NCI-H187 treated with DMSO at 0.1 percent for 48 hours (cell line): ENCODE measurements at regions not wholly inside any gene's neighbourhood (a gene's known extent, or its start where the extent isn't known, plus 50 kb on each side); places are given as distances from the start of the nearest gene placed in this dataset.

Experiments used
- DNase-seq: peaks from one replicate; lab custom pipeline; 2025; lab: John Stamatoyannopoulos, UW

- no peak for DNase-seq
Observed at GRCh38 chr5:2334719-2335118, 416.8 kb downstream of the IRX2 start.

DNA sequence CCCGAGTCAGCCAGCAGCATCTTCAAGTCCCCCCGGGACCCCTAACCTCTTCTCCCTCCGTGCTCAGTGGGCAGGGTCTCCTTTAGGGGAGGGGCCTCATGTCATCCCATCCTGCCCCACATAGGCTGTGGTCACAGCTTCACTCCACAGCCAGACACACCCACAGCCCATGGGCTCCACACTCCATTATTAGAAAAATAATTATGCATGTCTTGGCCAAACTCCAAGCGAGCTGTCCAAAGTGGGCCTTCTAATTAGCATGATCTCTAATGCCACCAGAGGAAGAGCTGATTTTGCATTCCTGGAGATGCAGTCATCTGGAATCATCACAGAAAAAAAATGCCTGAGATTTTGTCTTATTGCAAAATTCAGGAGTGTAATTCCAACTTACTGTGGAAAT is 418.2 kb downstream of the IRX2 start:
- no peak for DNase-seq

- DNase-seq: no peak
Observed at GRCh38 chr5:2332521-2332920, 419.0 kb downstream of the IRX2 start.

DNA sequence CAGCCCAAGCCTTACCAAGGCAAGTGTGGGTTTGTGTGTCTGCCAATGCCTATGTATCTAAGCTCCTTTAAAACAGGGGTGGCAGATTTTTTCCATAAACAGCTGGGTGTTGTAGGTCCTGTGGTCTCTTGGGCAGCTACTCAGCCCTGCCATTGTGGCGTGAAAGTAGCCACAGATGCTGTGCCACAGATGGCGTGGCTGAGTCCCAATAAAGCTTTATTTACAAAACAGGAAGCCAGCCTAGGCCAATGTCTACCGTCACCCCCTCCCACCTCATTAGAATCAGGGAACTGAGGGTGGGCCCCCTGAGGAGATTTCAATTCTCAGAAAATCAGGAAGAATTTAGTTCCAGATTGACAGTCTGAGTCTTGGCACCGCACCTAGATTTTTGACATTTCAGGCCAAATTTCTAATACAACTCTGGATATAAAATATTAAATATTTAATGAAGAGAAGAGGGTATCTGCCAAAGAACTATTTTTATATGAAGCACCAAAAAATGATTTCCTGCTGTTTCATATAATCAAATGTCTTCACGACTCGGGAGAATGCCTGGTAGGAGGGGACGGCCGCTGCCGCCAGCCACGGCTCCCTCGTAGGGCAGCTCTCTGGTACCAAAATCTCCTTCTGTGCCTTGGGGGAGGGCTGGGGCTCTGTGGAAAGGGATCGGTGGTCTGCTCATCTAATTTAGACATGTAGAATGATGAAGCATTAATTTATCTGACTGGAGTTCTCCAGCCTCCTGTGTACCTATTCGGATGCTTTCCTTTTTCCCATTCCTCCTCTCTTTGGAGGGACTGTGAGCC is 420.9 kb downstream of the IRX2 start:
- DNase-seq: no peak

- no peak for DNase-seq
Observed at GRCh38 chr5:2329741-2330140, 421.7 kb downstream of the IRX2 start.

GRCh38 chr5:2326601-2327000 is 424.9 kb downstream of the IRX2 start:
- DNase-seq: no peak

- no peak for DNase-seq
Observed at GRCh38 chr5:2324788-2325187, 426.7 kb downstream of the IRX2 start.

DNA sequence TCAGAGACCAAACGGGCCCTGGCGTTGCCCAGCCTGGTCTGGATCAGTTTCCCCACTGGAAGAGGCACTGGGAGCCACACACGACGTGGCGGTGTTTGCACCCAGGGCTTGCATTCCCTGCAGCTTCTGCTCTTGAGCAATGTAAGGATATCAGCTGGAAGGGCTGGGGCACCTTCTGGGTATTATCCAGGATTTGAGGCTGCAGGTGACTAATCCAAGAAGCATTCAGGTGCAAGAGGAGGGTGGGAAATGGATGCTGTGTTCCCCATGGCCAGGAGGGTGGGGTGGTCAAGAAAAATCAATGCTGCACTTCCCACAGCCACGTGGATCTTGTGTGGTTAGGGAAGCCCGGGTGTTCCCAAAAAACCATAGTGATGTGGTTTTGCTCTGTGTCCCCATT is 430.9 kb downstream of the IRX2 start:
- DNase-seq: no peak

GRCh38 chr5:2317540-2317939 is 433.9 kb downstream of the IRX2 start:
- DNase-seq: no peak

DNA sequence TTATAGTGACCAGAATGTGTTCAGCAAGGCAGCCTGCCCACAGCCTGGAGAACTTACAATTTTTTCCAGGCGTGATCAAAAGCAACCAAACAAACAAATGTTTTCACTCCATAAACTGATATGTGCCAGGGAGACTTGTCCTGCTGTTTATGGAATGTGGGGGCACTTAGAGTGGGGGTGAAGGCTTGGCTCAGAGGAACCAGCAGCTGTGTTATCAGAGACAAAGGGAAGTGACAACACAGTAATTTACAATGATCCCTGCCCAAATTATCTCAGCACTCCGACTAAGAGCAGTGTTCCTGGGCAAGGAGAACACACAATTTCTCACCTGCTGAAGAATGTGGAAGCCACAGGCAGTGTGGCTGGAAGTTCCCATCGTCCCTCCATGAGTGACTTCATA is 429.1 kb upstream of the IRX4 start:
- DNase-seq: no peak

- DNase-seq: no peak
Observed at GRCh38 chr5:2310946-2311345, 428.2 kb upstream of the IRX4 start.

DNA sequence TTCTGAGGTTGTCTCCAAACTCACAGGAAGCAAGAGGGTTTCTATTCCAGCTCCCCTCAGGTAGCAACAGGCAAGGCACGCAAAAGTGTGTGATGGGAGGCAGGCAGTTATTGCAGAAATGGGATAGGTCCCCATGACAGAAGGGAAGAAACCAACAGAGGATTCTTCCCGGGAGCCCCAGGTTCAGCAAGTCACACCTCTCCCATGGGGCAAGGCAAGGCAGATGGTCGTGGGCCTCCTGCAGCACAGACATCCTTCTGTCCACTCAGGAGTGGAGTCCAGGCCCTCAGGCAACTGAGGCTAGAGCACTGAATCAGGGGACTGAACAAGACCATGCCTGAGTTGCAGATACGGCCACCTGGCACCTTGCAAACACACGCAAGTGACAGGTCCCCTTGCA is 424.9 kb upstream of the IRX4 start:
- no peak for DNase-seq

DNA sequence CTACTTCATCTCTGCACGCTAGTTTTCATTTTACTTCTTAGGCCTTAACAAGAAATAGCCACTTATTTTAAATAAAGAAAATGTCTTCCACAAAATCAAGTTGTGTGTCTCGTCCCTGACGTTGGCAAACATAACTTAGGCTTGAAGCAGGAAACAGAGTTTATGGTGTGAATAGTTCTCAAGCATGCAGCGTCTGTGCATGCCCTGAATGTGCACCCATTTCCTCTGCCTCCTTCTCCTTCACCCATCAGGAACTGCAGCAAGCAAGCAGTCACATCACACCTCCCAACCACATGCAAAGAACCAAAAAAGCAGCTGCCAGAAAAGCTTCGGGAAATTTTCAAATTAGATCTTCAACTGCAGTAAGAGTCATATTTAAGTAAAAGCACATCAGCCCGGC is 424.0 kb upstream of the IRX4 start:
- DNase-seq: no peak

- peak; percentile 44 for DNase-seq
Observed at GRCh38 chr5:2303431-2304100, 420.8 kb upstream of the IRX4 start.

- no peak for DNase-seq
Observed at GRCh38 chr5:2302169-2302568, 419.4 kb upstream of the IRX4 start.

- no peak for DNase-seq
Observed at GRCh38 chr5:2300861-2301574, 418.3 kb upstream of the IRX4 start.

DNA sequence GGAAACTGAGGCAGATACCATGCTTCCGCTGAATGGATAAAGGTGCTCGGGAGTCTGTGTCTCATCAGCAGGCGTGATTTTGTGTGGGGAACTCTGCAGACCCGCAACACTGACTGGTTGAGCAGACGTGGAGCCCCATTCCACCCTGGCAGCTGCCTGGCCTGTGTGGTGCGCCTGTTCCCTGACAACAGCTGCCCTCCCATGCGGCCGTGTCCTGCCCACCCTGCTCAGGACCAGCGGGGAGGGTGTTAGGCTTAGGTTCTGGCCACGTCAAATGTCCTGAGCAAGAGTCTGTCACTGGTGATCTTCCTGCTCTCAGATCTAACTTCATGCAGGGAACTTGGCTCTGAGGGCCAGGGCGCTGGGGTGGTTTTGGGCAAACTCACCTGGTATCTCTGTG is 417.7 kb upstream of the IRX4 start:
- no peak for DNase-seq

- no peak for DNase-seq
Observed at GRCh38 chr5:2299388-2300220, 416.9 kb upstream of the IRX4 start.

- no peak for DNase-seq
Observed at GRCh38 chr5:2298781-2299180, 416.1 kb upstream of the IRX4 start.

GRCh38 chr5:2297991-2298390 is 415.3 kb upstream of the IRX4 start:
- no peak for DNase-seq

DNA sequence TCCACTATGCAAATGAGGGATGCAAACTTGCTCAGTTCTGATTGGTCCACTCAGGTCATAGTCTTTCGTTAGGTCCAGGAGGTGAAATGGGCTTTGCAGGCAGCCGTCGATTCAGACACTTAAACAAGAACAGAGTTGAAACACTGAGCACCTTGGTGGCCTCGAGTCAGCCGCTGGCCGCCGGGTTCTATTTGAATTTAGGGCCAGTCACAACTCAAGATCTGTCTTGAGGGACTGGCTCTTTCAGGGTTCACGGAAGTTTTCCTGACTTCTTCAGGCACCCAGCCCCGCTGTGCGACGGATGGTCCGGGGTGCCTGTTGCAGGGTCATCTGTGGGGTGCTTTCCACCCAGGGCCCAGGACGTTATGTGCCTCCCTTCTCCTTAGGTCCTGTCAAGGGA is 412.8 kb upstream of the IRX4 start:
- no peak for DNase-seq

DNA sequence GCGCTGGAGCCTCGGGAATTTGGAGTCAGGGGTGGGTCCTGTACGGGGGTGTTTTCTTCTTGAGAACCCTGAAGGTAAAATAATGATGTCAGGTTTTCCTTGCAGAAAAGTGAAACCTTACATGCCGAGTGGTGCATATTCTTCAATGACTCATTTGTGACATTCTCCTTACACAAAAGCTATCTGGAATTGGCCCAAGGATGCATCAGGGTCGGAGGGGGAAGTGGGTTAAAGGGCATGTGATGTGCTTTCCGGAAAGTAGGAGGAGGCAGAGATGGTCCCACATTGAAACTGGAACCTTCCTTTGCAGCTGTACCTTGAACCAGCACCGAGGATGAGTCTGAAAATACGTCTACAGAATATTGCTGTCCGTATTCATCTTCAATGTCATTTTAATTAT is 411.2 kb upstream of the IRX4 start:
- DNase-seq: no peak
